Fibroblast of lung (primary cell): ENCODE measurements at regions not wholly inside any gene's neighbourhood (a gene's known extent, or its start where the extent isn't known, plus 50 kb on each side); places are given as distances from the start of the nearest gene placed in this dataset.

Source experiments
- CTCF ChIP-seq, 2 donors: IDR thresholded peaks in 1 of 2; conservative IDR thresholded peaks in 1 of 2; 1 replicate in 1 of 2; 2 replicates in 1 of 2; pipeline ENCODE4 v1.5.1; 2011 to 2012; ENCODE audit warnings: low read length in 2 of 2, control low read depth in 1 of 2, inconsistent platforms in 1 of 2, low read depth in 1 of 2, mild to moderate bottlenecking in 1 of 2
- EZH2 ChIP-seq: IDR thresholded peaks from 2 replicates; pipeline ENCODE4 v1.5.1; 2012; ENCODE audit warnings: low read length, control low read depth, mild to moderate bottlenecking; ENCODE audit errors: missing control alignments

DNA sequence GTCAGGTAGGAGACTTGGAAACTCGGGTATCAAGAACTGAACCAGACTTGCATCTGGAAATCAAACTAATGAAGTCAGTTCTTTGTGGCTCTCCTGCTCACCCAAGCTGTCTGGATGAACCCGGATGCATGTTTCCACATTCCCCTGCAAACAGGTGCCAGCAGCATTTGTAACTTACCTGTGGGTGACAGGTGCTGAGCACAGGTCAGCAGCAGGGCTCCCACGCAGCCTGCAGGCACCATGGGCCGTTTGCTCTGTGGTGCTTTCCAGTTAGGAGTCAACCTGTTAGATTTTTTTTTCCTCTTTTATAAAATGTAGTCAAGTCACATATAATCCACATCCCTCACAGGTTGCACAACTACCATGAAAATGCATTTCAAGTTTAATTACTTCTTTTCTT, 385.6 kb upstream of the ADGRL3 start:
- TF ChIP-seq CTCF (conservative IDR thresholded peaks at IDR 0.05 in 1 of 2, IDR thresholded peaks at IDR 0.05 in 1 of 2; ENCODE audit: low read depth in 1 of 2, low read length in 2 of 2) (no peak), EZH2 (no peak)
